ENCODE measurements at regions not wholly inside any gene's neighbourhood (a gene's known extent, or its start where the extent isn't known, plus 50 kb on each side); places are given as distances from the start of the nearest gene placed in this dataset.

DNA sequence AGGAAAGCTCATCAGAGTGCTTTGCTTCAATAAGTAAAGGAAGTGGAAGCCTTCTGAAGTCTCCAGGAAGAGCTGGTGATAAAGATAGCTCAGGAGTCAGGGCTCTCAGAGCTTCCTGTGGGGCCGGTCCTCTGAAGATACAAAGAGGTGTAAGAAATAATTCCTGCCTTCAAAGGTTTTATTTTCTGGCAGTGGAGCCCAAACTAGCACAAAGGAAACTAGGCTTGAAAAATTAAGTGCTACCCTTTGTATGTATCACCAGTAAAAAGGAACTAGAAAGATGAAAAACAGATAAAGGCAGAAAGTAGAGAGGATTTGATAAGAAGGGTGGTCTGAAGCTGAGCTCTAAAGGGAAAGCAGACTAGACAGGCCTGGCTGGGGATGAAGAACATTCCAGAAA is 204.1 kb upstream of the SASH1 start:
- TF ChIP-seq, protein P1, sequence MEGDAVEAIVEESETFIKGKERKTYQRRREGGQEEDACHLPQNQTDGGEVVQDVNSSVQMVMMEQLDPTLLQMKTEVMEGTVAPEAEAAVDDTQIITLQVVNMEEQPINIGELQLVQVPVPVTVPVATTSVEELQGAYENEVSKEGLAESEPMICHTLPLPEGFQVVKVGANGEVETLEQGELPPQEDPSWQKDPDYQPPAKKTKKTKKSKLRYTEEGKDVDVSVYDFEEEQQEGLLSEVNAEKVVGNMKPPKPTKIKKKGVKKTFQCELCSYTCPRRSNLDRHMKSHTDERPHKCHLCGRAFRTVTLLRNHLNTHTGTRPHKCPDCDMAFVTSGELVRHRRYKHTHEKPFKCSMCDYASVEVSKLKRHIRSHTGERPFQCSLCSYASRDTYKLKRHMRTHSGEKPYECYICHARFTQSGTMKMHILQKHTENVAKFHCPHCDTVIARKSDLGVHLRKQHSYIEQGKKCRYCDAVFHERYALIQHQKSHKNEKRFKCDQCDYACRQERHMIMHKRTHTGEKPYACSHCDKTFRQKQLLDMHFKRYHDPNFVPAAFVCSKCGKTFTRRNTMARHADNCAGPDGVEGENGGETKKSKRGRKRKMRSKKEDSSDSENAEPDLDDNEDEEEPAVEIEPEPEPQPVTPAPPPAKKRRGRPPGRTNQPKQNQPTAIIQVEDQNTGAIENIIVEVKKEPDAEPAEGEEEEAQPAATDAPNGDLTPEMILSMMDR (IDR thresholded peaks at IDR 0.05; ENCODE audit: insufficient read depth, low read length), result no peak
- TF ChIP-seq POLR2AphosphoS5 (IDR thresholded peaks at IDR 0.05; ENCODE audit: low read depth), result no peak
- no peak for TF ChIP-seq SPI1 (IDR thresholded peaks at IDR 0.05; ENCODE audit: borderline replicate concordance, low read depth)
- TF ChIP-seq, protein P2, sequence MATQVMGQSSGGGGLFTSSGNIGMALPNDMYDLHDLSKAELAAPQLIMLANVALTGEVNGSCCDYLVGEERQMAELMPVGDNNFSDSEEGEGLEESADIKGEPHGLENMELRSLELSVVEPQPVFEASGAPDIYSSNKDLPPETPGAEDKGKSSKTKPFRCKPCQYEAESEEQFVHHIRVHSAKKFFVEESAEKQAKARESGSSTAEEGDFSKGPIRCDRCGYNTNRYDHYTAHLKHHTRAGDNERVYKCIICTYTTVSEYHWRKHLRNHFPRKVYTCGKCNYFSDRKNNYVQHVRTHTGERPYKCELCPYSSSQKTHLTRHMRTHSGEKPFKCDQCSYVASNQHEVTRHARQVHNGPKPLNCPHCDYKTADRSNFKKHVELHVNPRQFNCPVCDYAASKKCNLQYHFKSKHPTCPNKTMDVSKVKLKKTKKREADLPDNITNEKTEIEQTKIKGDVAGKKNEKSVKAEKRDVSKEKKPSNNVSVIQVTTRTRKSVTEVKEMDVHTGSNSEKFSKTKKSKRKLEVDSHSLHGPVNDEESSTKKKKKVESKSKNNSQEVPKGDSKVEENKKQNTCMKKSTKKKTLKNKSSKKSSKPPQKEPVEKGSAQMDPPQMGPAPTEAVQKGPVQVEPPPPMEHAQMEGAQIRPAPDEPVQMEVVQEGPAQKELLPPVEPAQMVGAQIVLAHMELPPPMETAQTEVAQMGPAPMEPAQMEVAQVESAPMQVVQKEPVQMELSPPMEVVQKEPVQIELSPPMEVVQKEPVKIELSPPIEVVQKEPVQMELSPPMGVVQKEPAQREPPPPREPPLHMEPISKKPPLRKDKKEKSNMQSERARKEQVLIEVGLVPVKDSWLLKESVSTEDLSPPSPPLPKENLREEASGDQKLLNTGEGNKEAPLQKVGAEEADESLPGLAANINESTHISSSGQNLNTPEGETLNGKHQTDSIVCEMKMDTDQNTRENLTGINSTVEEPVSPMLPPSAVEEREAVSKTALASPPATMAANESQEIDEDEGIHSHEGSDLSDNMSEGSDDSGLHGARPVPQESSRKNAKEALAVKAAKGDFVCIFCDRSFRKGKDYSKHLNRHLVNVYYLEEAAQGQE (IDR thresholded peaks at IDR 0.05; ENCODE audit: insufficient replicate concordance, low read depth), result no peak
- TF ChIP-seq GABPA (IDR thresholded peaks at IDR 0.05; ENCODE audit: low read depth), result no peak
- no peak overlapping the region for H3K27ac ChIP-seq (replicated peaks)
- no peak for DNase-seq (ENCODE audit: low read depth in 1 of 2, low spot score in 1 of 2)
- no peaks in the 10 kb centered on the region for H3K27me3 ChIP-seq (ENCODE audit: insufficient read depth, poor library complexity, severe bottlenecking)
- H3K4me3 ChIP-seq (replicated peaks; ENCODE audit: insufficient read depth, low read length), result no peak overlapping the region

DNA sequence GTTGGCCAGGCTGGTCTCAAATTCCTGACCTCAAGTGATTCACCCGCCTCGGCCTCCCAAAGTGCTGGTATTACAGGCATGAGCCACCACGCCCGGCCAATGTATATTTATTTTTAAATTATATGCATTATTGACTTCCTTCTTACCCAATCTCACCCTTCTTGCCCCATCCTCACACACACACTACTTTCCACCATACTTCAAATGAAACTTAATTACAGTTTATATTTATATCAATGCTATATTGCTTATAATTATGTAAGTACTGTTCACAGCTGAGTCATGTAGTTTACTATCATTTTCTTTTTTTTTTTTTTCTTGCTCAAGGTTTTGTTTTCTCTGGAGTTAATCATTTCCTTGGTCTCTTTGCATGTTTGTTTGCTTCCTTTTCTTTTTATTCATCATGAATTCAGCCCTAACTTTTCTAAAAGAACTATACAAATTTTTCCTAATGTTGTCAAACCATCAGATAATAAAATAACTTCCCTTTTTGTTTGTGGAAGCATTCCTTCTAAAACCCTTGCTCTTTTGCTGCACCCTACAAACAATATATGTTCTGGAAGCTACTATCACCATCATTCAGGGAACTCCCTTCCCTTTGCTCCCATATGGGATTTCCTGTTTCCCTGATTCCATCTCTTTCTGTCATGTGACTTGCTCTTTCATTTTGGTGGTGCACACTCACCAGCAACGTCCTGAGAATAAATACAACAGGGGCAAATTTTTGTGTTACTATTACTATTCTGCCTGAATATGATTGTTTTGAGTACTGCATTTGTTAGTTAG is 201.7 kb upstream of the SASH1 start:
- no peak for DNase-seq (ENCODE audit: low read depth in 1 of 2, low spot score in 1 of 2)
- TF ChIP-seq SPI1 (IDR thresholded peaks at IDR 0.05; ENCODE audit: borderline replicate concordance, low read depth) (no peak), POLR2AphosphoS5 (IDR thresholded peaks at IDR 0.05; ENCODE audit: low read depth) (no peak), GABPA (IDR thresholded peaks at IDR 0.05; ENCODE audit: low read depth) (no peak)
- TF ChIP-seq, protein P1 (IDR thresholded peaks at IDR 0.05; ENCODE audit: insufficient read depth, low read length), result no peak
- TF ChIP-seq, protein P2 (IDR thresholded peaks at IDR 0.05; ENCODE audit: insufficient replicate concordance, low read depth), result no peak
- Histone ChIP-seq H3K4me3 (replicated peaks; ENCODE audit: insufficient read depth, low read length) (no peak overlapping the region), H3K27me3 (ENCODE audit: insufficient read depth, poor library complexity, severe bottlenecking) (no peaks in the 10 kb centered on the region), H3K27ac (replicated peaks) (no peak overlapping the region)

DNA sequence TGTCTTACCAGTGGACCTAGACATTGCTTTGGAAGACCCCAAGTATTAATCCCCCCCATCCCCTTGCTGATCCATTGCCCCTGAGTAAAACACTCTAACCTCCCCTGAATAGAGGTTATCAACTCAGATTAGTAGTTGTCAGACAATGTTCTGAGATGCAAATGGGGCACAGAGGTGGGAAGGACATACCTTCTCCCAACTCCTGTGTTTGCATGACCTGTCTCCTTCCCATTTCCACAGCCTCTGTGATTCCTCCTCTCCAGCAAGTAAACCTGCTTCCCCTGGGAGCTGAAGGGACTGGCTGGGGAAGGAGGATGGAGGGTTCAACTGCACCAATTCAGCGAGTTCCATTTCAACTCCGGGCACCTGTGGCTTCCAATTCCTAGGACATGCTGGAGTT is 199.8 kb upstream of the SASH1 start:
- Histone ChIP-seq H3K4me3 (replicated peaks; ENCODE audit: insufficient read depth, low read length) (no peak overlapping the region), H3K27me3 (ENCODE audit: insufficient read depth, poor library complexity, severe bottlenecking) (no peaks in the 10 kb centered on the region), H3K27ac (replicated peaks) (no peak overlapping the region)
- no peak for DNase-seq (ENCODE audit: low read depth in 1 of 2, low spot score in 1 of 2)
- TF ChIP-seq SPI1 (IDR thresholded peaks at IDR 0.05; ENCODE audit: borderline replicate concordance, low read depth) (no peak), POLR2AphosphoS5 (IDR thresholded peaks at IDR 0.05; ENCODE audit: low read depth) (no peak), GABPA (IDR thresholded peaks at IDR 0.05; ENCODE audit: low read depth) (no peak)
- TF ChIP-seq, protein P1 (IDR thresholded peaks at IDR 0.05; ENCODE audit: insufficient read depth, low read length), result no peak
- TF ChIP-seq, protein P2 (IDR thresholded peaks at IDR 0.05; ENCODE audit: insufficient replicate concordance, low read depth), result no peak

Data from HL-60 (cell line).